ENCODE measurements at regions not wholly inside any gene's neighbourhood (a gene's known extent, or its start where the extent isn't known, plus 50 kb on each side); places are given as distances from the start of the nearest gene placed in this dataset.

- TF ChIP-seq YY1 (IDR thresholded peaks at IDR 0.05; ENCODE audit: insufficient read depth, insufficient read length) (no peak), ZNF274 (IDR thresholded peaks at IDR 0.05; ENCODE audit: low read depth, low read length) (no peak), SUZ12 (IDR thresholded peaks at IDR 0.05; ENCODE audit: extremely low read depth, insufficient read depth, insufficient read length) (no peak)
Measured at GRCh38 chr2:118321432-118322105, 233.3 kb downstream of the INSIG2 start.

Measured in NT2/D1 (cell line).